KMS-11 (cell line): ENCODE measurements at regions not wholly inside any gene's neighbourhood (a gene's known extent, or its start where the extent isn't known, plus 50 kb on each side); places are given as distances from the start of the nearest gene placed in this dataset.

Source experiments
- H2AFZ ChIP-seq: fragments of 200-600 bp; sonication (generic); 2 replicates; pipeline ENCODE4 v1.6.1; 2016; ENCODE audit warnings: antibody characterized with exemption, mixed run types, low read depth
- H3K27ac ChIP-seq: fragments of 200-600 bp; sonication (generic); 2 replicates; pipeline ENCODE4 v1.6.1; 2016; ENCODE audit warnings: mild to moderate bottlenecking, mixed run types
- H3K27me3 ChIP-seq: fragments of 200-600 bp; sonication (generic); 2 replicates; pipeline ENCODE4 v1.6.1; 2017; ENCODE audit warnings: mild to moderate bottlenecking, low read depth, mixed run types, moderate library complexity; ENCODE audit not compliant: insufficient read depth
- H3K36me3 ChIP-seq: fragments of 200-600 bp; sonication (generic); 2 replicates; pipeline ENCODE4 v1.6.1; 2017; ENCODE audit warnings: mild to moderate bottlenecking, mixed run types; ENCODE audit not compliant: insufficient read depth
- H3K4me1 ChIP-seq: fragments of 200-600 bp; sonication (generic); 2 replicates; pipeline ENCODE4 v1.6.1; 2016; ENCODE audit warnings: mild to moderate bottlenecking, low read depth, mixed run types; ENCODE audit not compliant: poor library complexity, severe bottlenecking
- H3K4me2 ChIP-seq: fragments of 200-600 bp; sonication (generic); 2 replicates; pipeline ENCODE4 v1.7.0; 2016; ENCODE audit warnings: mild to moderate bottlenecking, mixed run types
- H3K4me3 ChIP-seq: fragments of 200-600 bp; sonication (generic); IDR thresholded peaks from 2 replicates; pipeline ENCODE4 v1.6.1; 2017; ENCODE audit warnings: low read depth, low read length, mixed read lengths; ENCODE audit not compliant: insufficient read depth
- H3K79me2 ChIP-seq: fragments of 200-600 bp; sonication (generic); 2 replicates; pipeline ENCODE4 v1.6.1; 2016; ENCODE audit warnings: low read depth, mixed run types; ENCODE audit not compliant: insufficient read depth
- H3K9ac ChIP-seq: fragments of 200-600 bp; sonication (generic); 2 replicates; pipeline ENCODE4 v1.6.1; 2016; ENCODE audit warnings: mild to moderate bottlenecking, mixed run types
- H4K20me1 ChIP-seq: fragments of 200-600 bp; sonication (generic); 2 replicates; pipeline ENCODE4 v1.6.1; 2016; ENCODE audit warnings: mild to moderate bottlenecking, mixed run types; ENCODE audit not compliant: insufficient read depth
- TF ChIP-seq, protein P1 (sequence below): fragments of 200-600 bp; sonication (generic); conservative IDR thresholded peaks from 2 replicates; pipeline ENCODE4 v1.6.1; 2017; ENCODE audit warnings: low read depth, mild to moderate bottlenecking, antibody characterized with exemption, low read length, moderate library complexity, mixed read lengths

DNA sequence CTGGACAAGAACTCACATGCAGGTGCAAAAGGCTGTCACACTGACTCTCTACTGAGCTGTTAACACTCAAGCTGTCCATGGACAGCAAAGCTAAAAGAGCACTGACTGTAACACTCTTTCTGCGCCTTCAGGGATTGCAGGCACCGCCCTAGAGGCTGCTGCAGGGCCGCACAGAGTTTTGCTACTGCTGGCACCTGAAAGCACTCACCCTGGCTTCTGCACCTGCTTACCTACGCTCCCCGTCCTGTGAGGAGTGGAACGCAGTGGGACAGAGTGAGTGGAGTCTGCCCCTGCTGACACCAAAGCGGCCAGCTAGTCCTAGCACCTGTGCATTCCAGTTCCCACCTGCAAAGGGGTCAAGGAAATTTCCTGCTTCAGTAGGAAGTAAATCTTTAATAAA is 941.3 kb downstream of the DIPK2A start:
- H3K4me3 ChIP-seq = no peak overlapping the region
- no peaks in the 10 kb centered on the region for H3K27me3 ChIP-seq
- H3K79me2 ChIP-seq = no peaks in the 10 kb centered on the region
- TF ChIP-seq, protein P1, sequence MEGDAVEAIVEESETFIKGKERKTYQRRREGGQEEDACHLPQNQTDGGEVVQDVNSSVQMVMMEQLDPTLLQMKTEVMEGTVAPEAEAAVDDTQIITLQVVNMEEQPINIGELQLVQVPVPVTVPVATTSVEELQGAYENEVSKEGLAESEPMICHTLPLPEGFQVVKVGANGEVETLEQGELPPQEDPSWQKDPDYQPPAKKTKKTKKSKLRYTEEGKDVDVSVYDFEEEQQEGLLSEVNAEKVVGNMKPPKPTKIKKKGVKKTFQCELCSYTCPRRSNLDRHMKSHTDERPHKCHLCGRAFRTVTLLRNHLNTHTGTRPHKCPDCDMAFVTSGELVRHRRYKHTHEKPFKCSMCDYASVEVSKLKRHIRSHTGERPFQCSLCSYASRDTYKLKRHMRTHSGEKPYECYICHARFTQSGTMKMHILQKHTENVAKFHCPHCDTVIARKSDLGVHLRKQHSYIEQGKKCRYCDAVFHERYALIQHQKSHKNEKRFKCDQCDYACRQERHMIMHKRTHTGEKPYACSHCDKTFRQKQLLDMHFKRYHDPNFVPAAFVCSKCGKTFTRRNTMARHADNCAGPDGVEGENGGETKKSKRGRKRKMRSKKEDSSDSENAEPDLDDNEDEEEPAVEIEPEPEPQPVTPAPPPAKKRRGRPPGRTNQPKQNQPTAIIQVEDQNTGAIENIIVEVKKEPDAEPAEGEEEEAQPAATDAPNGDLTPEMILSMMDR = no peak
- no peak overlapping the region for H2AFZ ChIP-seq
- no peak overlapping the region for H3K9ac ChIP-seq
- H3K36me3 ChIP-seq = no peaks in the 10 kb centered on the region
- no peak overlapping the region for H3K27ac ChIP-seq
- no peak overlapping the region for H3K4me2 ChIP-seq
- no peaks in the 10 kb centered on the region for H3K4me1 ChIP-seq
- H4K20me1 ChIP-seq = no peaks in the 10 kb centered on the region

DNA sequence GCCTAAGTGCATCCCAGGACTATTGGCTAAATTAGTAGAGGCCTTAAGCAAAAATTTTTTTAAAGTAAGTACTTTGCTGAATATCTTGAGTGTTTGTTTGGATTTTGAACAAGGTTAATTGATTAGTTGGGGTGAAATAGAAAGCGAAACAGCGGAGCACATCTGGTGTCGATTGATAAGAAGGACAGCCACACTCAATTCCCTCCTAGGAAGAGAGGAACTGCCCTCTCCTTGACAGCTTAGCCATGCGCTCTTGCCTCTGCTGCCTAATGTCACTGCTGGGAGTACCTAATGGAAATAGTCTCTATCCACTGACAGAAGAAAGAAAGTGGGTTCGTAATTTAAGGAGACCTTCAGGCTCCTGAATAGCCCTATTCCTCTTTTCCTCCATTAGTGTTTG is 943.6 kb downstream of the DIPK2A start:
- no peak overlapping the region for H3K27ac ChIP-seq
- TF ChIP-seq, protein P1 = no peak
- no peaks in the 10 kb centered on the region for H4K20me1 ChIP-seq
- H3K79me2 ChIP-seq = no peaks in the 10 kb centered on the region
- H3K4me3 ChIP-seq = no peak overlapping the region
- H3K4me2 ChIP-seq = no peak overlapping the region
- H3K27me3 ChIP-seq = no peaks in the 10 kb centered on the region
- H3K9ac ChIP-seq = no peak overlapping the region
- no peak overlapping the region for H2AFZ ChIP-seq
- no peaks in the 10 kb centered on the region for H3K4me1 ChIP-seq
- H3K36me3 ChIP-seq = no peaks in the 10 kb centered on the region

DNA sequence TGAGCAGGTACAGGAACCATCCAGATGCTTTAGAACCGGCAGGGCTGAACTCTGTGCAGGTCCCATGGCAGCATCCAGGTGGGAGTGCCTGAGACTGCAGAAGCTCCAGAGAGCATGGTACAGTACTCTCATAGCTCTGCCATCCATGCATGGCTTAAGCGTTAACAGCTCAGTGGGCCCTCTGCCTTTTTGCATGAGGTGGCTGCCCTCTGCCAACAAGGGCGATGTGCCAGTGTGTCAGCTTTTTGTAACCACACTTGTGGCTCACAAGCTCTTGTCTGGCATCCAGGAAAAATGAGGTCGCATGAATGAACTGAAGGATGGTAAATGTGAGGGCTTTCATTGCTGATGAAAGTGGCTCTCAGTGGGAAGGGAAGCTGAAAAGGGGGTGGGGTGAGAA is 950.1 kb downstream of the DIPK2A start:
- Histone ChIP-seq H3K4me1 (no peaks in the 10 kb centered on the region), H3K27me3 (no peaks in the 10 kb centered on the region), H3K9ac (no peak overlapping the region), H3K36me3 (no peaks in the 10 kb centered on the region), H4K20me1 (no peaks in the 10 kb centered on the region), H3K79me2 (no peaks in the 10 kb centered on the region), H2AFZ (no peak overlapping the region), H3K4me3 (no peak overlapping the region), H3K27ac (no peak overlapping the region), H3K4me2 (no peak overlapping the region)
- TF ChIP-seq, protein P1 = no peak

DNA sequence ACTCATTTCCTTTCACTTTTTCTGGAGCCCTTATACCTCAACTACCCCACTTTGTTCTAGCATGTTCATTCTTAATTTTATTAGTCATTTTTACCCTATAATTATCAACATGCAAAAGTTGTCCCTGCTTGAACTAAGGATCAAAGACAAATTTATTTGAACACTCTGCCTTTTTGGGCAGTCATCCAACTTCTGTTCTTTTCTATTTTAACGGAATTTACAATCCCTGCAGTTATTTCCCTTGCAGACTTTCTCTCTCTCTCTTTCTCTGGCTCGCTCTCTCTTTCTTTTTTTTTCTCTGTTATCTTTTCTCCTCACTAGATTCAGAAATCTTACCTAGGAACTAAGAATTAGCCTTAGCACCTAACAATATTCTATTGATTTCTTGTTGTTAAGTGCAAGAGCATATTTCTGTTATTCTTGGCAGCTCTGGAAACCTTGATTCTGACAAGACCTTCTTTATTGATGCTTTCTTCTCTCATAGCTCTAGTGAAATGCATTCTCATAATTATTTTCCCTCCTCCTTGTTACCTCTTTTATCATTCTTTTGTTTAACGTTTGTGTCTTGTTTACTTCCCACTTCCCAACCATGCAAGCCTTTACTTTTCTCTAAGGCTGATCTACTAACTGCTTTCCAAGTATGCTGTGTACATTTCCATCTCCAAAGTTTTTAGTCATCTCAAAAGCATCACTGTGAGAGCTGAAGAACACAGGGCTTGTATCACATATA is 951.6 kb downstream of the DIPK2A start:
- H4K20me1 ChIP-seq = no peaks in the 10 kb centered on the region
- no peak overlapping the region for H3K27ac ChIP-seq
- H3K79me2 ChIP-seq = no peaks in the 10 kb centered on the region
- H3K9ac ChIP-seq = no peak overlapping the region
- H3K4me3 ChIP-seq = no peak overlapping the region
- TF ChIP-seq, protein P1 = no peak
- H2AFZ ChIP-seq = no peak overlapping the region
- H3K4me2 ChIP-seq = no peak overlapping the region
- H3K4me1 ChIP-seq = no peaks in the 10 kb centered on the region
- H3K36me3 ChIP-seq = no peaks in the 10 kb centered on the region
- H3K27me3 ChIP-seq = no peaks in the 10 kb centered on the region
